H1 (cell line): ENCODE measurements at regions not wholly inside any gene's neighbourhood (a gene's known extent, or its start where the extent isn't known, plus 50 kb on each side); places are given as distances from the start of the nearest gene placed in this dataset.
"Not testable (repeated sequence)": the region's sequence is repeated elsewhere in the genome, so short reads cannot be mapped to it uniquely, and the experiment has no call there.

Experiments used
- CTCF ChIA-PET: fragments of 300-600 bp; sonication (Branson Sonifier 250); formaldehyde crosslinking; loops from one replicate; lab custom pipeline; 2021; ENCODE audit not compliant: partially characterized antibody; lab: Charles Lee
- POLR2A ChIA-PET: fragments of 300-600 bp; sonication (Branson Sonifier 250); formaldehyde crosslinking; loops from one replicate; lab custom pipeline; 2021; ENCODE audit warnings: inconsistent platforms; ENCODE audit not compliant: partially characterized antibody; lab: Charles Lee
- DNase-seq, 2 experiments: peaks; one replicate each; pipeline versions ENCODE4 v3.0.0 to v3.0.0-alpha.2; 2010 to 2022; ENCODE audit warnings: low spot score in 2 of 2, low read depth in 1 of 2, mixed read lengths in 1 of 2
- FAIRE-seq: peaks from 2 replicates; lab custom pipeline; 2011; peaks lifted over from hg19 to GRCh38; lab: Jason Lieb, UNC
- H2AFZ ChIP-seq: 2 replicates; pipeline ENCODE4 v1.8.1; 2012; ENCODE audit warnings: low read length, inconsistent platforms
- H2AK5ac ChIP-seq: 2 replicates; pipeline ENCODE4 v1.6.1; 2013; ENCODE audit warnings: low read depth, low read length
- H2BK120ac ChIP-seq: replicated peaks from 2 replicates; pipeline ENCODE3; 2013; ENCODE audit warnings: low read depth, low read length, inconsistent platforms
- H2BK12ac ChIP-seq: 2 replicates; pipeline ENCODE4 v1.6.1; 2013; ENCODE audit warnings: low read depth, low read length
- H2BK15ac ChIP-seq: 2 replicates; pipeline ENCODE4 v1.6.1; 2013; ENCODE audit warnings: low read length
- H2BK20ac ChIP-seq: 2 replicates; pipeline ENCODE4 v1.6.1; 2013; ENCODE audit warnings: low read length
- H2BK5ac ChIP-seq: 2 replicates; pipeline ENCODE4 v1.6.1; 2013; ENCODE audit warnings: low read depth, low read length
- H3K14ac ChIP-seq: 2 replicates; pipeline ENCODE4 v1.6.1; 2013; ENCODE audit warnings: inconsistent platforms; ENCODE audit not compliant: insufficient read length
- H3K18ac ChIP-seq: 2 replicates; pipeline ENCODE4 v1.6.1; 2013; ENCODE audit warnings: low read length; ENCODE audit errors: extremely low read depth
- H3K23ac ChIP-seq: 2 replicates; pipeline ENCODE4 v1.6.1; 2013; ENCODE audit warnings: inconsistent platforms; ENCODE audit not compliant: insufficient read length
- H3K23me2 ChIP-seq: 2 replicates; pipeline ENCODE4 v1.6.1; 2013; ENCODE audit warnings: low read depth, low read length
- H3K27ac ChIP-seq: 2 replicates; pipeline ENCODE4 v1.6.1; 2011; ENCODE audit warnings: low read depth, low read length, inconsistent platforms
- H3K27me3 ChIP-seq, 4 experiments: replicated peaks in 1 of 4; 1 replicate in 1 of 4; 2 replicates in 3 of 4; pipeline versions ENCODE4 v1.6.1 to v1.8.1; 2011 to 2013; ENCODE audit warnings: low read length in 3 of 4, mild to moderate bottlenecking in 3 of 4, inconsistent platforms in 2 of 4, mixed read lengths in 2 of 4, moderate library complexity in 1 of 4; ENCODE audit not compliant: control insufficient read depth in 3 of 4, insufficient read depth in 3 of 4; ENCODE audit errors: extremely low read depth in 1 of 4
- H3K36me3 ChIP-seq, 4 experiments: 2 replicates each; pipeline versions ENCODE4 v1.6.1 to v1.8.1; 2011 to 2013; ENCODE audit warnings: mild to moderate bottlenecking in 4 of 4, low read length in 3 of 4, moderate library complexity in 2 of 4, control low read depth in 1 of 4, inconsistent platforms in 1 of 4; ENCODE audit not compliant: insufficient read depth in 4 of 4, control insufficient read depth in 2 of 4
- H3K4ac ChIP-seq: replicated peaks from 2 replicates; pipeline ENCODE3; 2013; ENCODE audit warnings: low read length, low read depth, mixed read lengths, inconsistent platforms; ENCODE audit not compliant: insufficient read length
- H3K4me1 ChIP-seq, 4 experiments: replicated peaks in 1 of 4; 1 replicate in 1 of 4; 2 replicates in 3 of 4; pipeline versions ENCODE4 v1.6.1 to v1.8.1; 2011 to 2013; ENCODE audit warnings: low read length in 3 of 4, inconsistent platforms in 2 of 4, mixed read lengths in 1 of 4; ENCODE audit not compliant: insufficient read depth in 4 of 4, control insufficient read depth in 3 of 4
- H3K4me2 ChIP-seq, 2 experiments: 2 replicates each; pipeline versions ENCODE4 v1.6.1 to v1.8.1; 2011 to 2013; ENCODE audit warnings: low read depth in 2 of 2, low read length in 2 of 2, control low read depth in 1 of 2, inconsistent platforms in 1 of 2, mild to moderate bottlenecking in 1 of 2; ENCODE audit not compliant: insufficient read depth in 1 of 2
- H3K4me3 ChIP-seq, 4 experiments: fragments of 200-600, 300-600 bp in 1 of 4; sonication (generic), shearing (Covaris generic), sonication (Bioruptor Twin) in 1 of 4; 2 replicates each; pipeline versions ENCODE4 v1.5.1 to v1.8.1; 2011 to 2016; ENCODE audit warnings: low read length in 4 of 4, low read depth in 3 of 4, control low read depth in 2 of 4, inconsistent platforms in 2 of 4, mild to moderate bottlenecking in 2 of 4, mixed read lengths in 1 of 4, moderate library complexity in 1 of 4; ENCODE audit not compliant: insufficient read depth in 2 of 4; ENCODE audit errors: extremely low read depth in 1 of 4
- H3K56ac ChIP-seq: replicated peaks from 2 replicates; pipeline ENCODE3; 2013; ENCODE audit warnings: low read depth, mild to moderate bottlenecking, mixed read lengths, low read length, inconsistent platforms; ENCODE audit not compliant: insufficient read length
- H3K79me1 ChIP-seq: 2 replicates; pipeline ENCODE4 v1.6.1; 2013; ENCODE audit warnings: low read depth, low read length, control low read depth
- H3K79me2 ChIP-seq, 2 experiments: 2 replicates each; pipeline versions ENCODE4 v1.6.1 to v1.8.1; 2012 to 2013; ENCODE audit warnings: low read length in 2 of 2, mild to moderate bottlenecking in 2 of 2, inconsistent platforms in 1 of 2; ENCODE audit not compliant: insufficient read depth in 2 of 2, control insufficient read depth in 1 of 2
- H3K9ac ChIP-seq, 4 experiments: replicated peaks in 1 of 4; 1 replicate in 1 of 4; 2 replicates in 3 of 4; pipeline versions ENCODE4 v1.6.1 to v1.8.1; 2011 to 2013; ENCODE audit warnings: low read depth in 3 of 4, low read length in 3 of 4, control low read depth in 2 of 4, mild to moderate bottlenecking in 2 of 4, moderate library complexity in 2 of 4, inconsistent platforms in 1 of 4; ENCODE audit errors: extremely low read depth in 1 of 4
- H3K9me3 ChIP-seq, 2 experiments: 2 replicates each; pipeline versions ENCODE4 v1.6.1 to v1.8.1; 2012 to 2013; ENCODE audit warnings: mild to moderate bottlenecking in 2 of 2, moderate library complexity in 2 of 2, control low read depth in 1 of 2, inconsistent platforms in 1 of 2, low read depth in 1 of 2, low read length in 1 of 2, mixed read lengths in 1 of 2; ENCODE audit not compliant: insufficient read depth in 2 of 2
- H4K20me1 ChIP-seq, 2 experiments: replicated peaks in 1 of 2; 2 replicates each; pipeline versions ENCODE3 to v1.8.1; 2011 to 2013; ENCODE audit warnings: inconsistent platforms in 2 of 2, low read length in 2 of 2, mild to moderate bottlenecking in 1 of 2; ENCODE audit not compliant: insufficient read depth in 2 of 2, control insufficient read depth in 1 of 2
- H4K5ac ChIP-seq: 2 replicates; pipeline ENCODE4 v1.6.1; 2013; ENCODE audit warnings: low read length, low read depth, mixed read lengths, inconsistent platforms; ENCODE audit not compliant: insufficient read length
- H4K8ac ChIP-seq: 2 replicates; pipeline ENCODE4 v1.8.0; 2013; ENCODE audit warnings: mild to moderate bottlenecking, moderate library complexity, low read length, inconsistent platforms; ENCODE audit not compliant: insufficient read depth; ENCODE audit errors: extremely low read depth
- H4K91ac ChIP-seq: replicated peaks from 2 replicates; pipeline ENCODE3; 2013; ENCODE audit warnings: low read length, mixed read lengths, inconsistent platforms; ENCODE audit not compliant: insufficient read length
- WGBS, 2 experiments: shearing (Covaris generic) in 1 of 2; methylation state at CpG; one replicate each; pipeline versions ENCODE4 v1.1.6 to v1.1.7; 2013 to 2015; ENCODE audit warnings: low lambda C conversion rate in 2 of 2, mixed read lengths in 2 of 2, inconsistent platforms in 1 of 2, low coverage in 1 of 2, missing lambda C conversion rate in 1 of 2; ENCODE audit not compliant: insufficient replicate concordance in 2 of 2, insufficient coverage in 1 of 2, insufficient read length in 1 of 2; ENCODE audit errors: extremely low coverage in 1 of 2, missing lambda C conversion rate in 1 of 2; 5-methylcytosine and 5-hydroxymethylcytosine counted together

DNA sequence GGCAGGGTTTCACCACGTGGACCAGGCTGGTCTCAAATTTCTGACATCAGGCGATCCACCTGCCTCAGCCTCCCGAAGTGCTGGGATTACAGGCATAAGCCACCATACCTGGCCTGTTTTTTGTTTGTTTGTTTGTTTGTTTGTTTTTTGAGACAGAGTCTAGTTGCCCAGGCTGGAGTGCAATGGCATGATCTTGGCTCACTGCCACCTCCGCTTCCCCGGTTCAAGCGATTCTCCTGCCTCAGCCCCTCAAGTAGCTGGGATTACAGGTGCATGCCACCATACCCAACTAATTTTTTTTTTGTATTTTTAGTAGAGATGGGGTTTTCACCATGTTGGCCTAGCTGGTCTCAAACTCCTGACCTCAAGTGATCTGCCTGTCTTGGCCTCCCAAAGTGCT lies 61.8 kb upstream of the SPDYE9 start:
- H4K5ac ChIP-seq, H4K91ac ChIP-seq, H2AK5ac ChIP-seq, DNase-seq, H3K23ac ChIP-seq, H2BK12ac ChIP-seq, H3K79me1 ChIP-seq, H2BK15ac ChIP-seq, H3K18ac ChIP-seq, H3K14ac ChIP-seq, POLR2A ChIA-PET, H3K79me2 ChIP-seq, H3K23me2 ChIP-seq, CTCF ChIA-PET, H3K27me3 ChIP-seq, H2BK5ac ChIP-seq, H3K4me1 ChIP-seq, H3K4me2 ChIP-seq, H3K36me3 ChIP-seq, H2BK20ac ChIP-seq, H4K8ac ChIP-seq, H3K56ac ChIP-seq, H3K9ac ChIP-seq, H3K4me3 ChIP-seq, FAIRE-seq, H3K9me3 ChIP-seq, H2AFZ ChIP-seq, H3K27ac ChIP-seq, H3K4ac ChIP-seq, H2BK120ac ChIP-seq, H4K20me1 ChIP-seq: not testable (repeated sequence)
- WGBS, 2 experiments, result 96% methylated on average over 5 of the region's 6 CpGs; no CpG with 5 or more reads in 1 of the 2 experiments

DNA sequence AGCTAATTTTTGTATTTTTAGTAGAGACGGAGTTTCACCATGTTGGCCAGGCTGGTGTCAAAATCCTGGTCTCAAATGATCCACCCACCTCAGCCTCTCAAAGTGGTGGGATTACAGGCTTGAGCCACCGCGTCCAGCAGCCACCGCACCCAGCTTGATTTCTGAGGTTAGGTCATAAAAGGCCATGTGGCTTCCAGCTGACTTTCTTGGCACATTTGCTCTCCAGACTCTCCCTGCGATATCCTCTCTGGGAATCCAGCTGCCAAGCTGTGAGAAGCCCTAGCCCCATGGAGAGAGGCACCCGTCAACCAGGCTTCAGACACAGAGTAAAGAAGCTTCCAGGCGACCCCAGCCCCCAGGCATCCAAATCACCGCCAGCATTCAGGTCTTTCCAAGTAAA lies 58.2 kb upstream of the SPDYE9 start:
- not testable (repeated sequence) for DNase-seq, H3K18ac ChIP-seq, H2AFZ ChIP-seq

More for the DNA sequence above, 58.2 kb upstream of the SPDYE9 start:
- H3K79me1 ChIP-seq, POLR2A ChIA-PET, H2BK15ac ChIP-seq, H3K79me2 ChIP-seq, H3K4me3 ChIP-seq, H2BK12ac ChIP-seq, H3K27ac ChIP-seq, H3K4me1 ChIP-seq, H3K9ac ChIP-seq, H4K20me1 ChIP-seq, CTCF ChIA-PET, H2BK120ac ChIP-seq, H3K56ac ChIP-seq, H3K27me3 ChIP-seq, H4K8ac ChIP-seq, H3K23me2 ChIP-seq, H2AK5ac ChIP-seq, H3K14ac ChIP-seq, H3K9me3 ChIP-seq, H3K36me3 ChIP-seq, H3K4ac ChIP-seq, FAIRE-seq, H4K5ac ChIP-seq, H3K23ac ChIP-seq, H3K4me2 ChIP-seq, H2BK20ac ChIP-seq, H4K91ac ChIP-seq, H2BK5ac ChIP-seq: not testable (repeated sequence)
- 91% methylated on average over 4 of the region's 8 CpGs; no CpG with 5 or more reads in 1 of the 2 experiments for WGBS, 2 experiments
